Naive thymus-derived CD8-positive, alpha-beta T cell (primary cell): ENCODE measurements at regions not wholly inside any gene's neighbourhood (a gene's known extent, or its start where the extent isn't known, plus 50 kb on each side); places are given as distances from the start of the nearest gene placed in this dataset.
"Not testable (repeated sequence)": the region's sequence is repeated elsewhere in the genome, so short reads cannot be mapped to it uniquely, and the experiment has no call there.

Source experiments
- ATAC-seq, 2 donors: fragments of 150-1000 bp; cut with Tn5 transposase in 1 of 2; sonication (Bioruptor Pico), chemical (Tn5 transposase) in 1 of 2; 1 replicate in 1 of 2; 2 replicates in 1 of 2; pipeline ENCODE4 v1.10.0; 2021; ENCODE audit warnings: mild to moderate bottlenecking in 2 of 2, moderate library complexity in 2 of 2
- POLR2A ChIA-PET: fragments of 350-600 bp; sonication (Branson Sonifier 250); formaldehyde crosslinking; loops from one replicate; lab custom pipeline; 2021; ENCODE audit warnings: antibody characterized with exemption; lab: Charles Lee
- DNase-seq, 10 donors: peaks; one replicate each; pipeline versions ENCODE4 v3.0.0 to v3.0.0-alpha.2; 2020 to 2022
- H3K27ac Mint-ChIP-seq, 10 donors: one replicate each; pipeline ENCODE4 v1.8.0; 2020 to 2022; ENCODE audit warnings: mild to moderate bottlenecking in 10 of 10, mixed read lengths in 10 of 10, moderate library complexity in 4 of 10, inconsistent platforms in 1 of 10
- H3K27me3 Mint-ChIP-seq, 5 donors: one replicate each; pipeline ENCODE4 v1.8.0; 2021 to 2022; ENCODE audit warnings: mixed read lengths in 5 of 5
- H3K36me3 Mint-ChIP-seq, 3 donors: one replicate each; pipeline ENCODE4 v1.8.0; 2020 to 2022; ENCODE audit warnings: mixed read lengths in 3 of 3, mild to moderate bottlenecking in 2 of 3, inconsistent platforms in 1 of 3
- H3K4me1 Mint-ChIP-seq, 4 donors: one replicate each; pipeline ENCODE4 v1.8.0; 2021 to 2022; ENCODE audit warnings: mixed read lengths in 4 of 4
- H3K4me3 Mint-ChIP-seq, 10 donors: one replicate each; pipeline ENCODE4 v1.8.0; 2020 to 2022; ENCODE audit warnings: mild to moderate bottlenecking in 10 of 10, mixed read lengths in 10 of 10, moderate library complexity in 6 of 10, inconsistent platforms in 1 of 10
- H3K9me3 Mint-ChIP-seq, 9 donors: one replicate each; pipeline ENCODE4 v1.8.0; 2020 to 2022; ENCODE audit warnings: mixed read lengths in 9 of 9, mild to moderate bottlenecking in 3 of 9, inconsistent platforms in 1 of 9, moderate library complexity in 1 of 9

- no peaks in the 10 kb centered on the region for H3K4me1 Mint-ChIP-seq
- ATAC-seq (no peak), DNase-seq (no peak)
- no peaks in the 10 kb centered on the region for H3K36me3 Mint-ChIP-seq
- H3K9me3 Mint-ChIP-seq = peaks cover 0 to 2% (median 0%) of the 10 kb centered on the region in 9 donors
- no peak overlapping the region for H3K4me3 Mint-ChIP-seq
- no peak overlapping the region for H3K27ac Mint-ChIP-seq
- H3K27me3 Mint-ChIP-seq = peaks cover 0 to 5% (median under 1%) of the 10 kb centered on the region in 5 donors
- POLR2A ChIA-PET = no interaction called here
Observed at GRCh38 chr2:149702571-149702970, 115.0 kb upstream of the MMADHC start.

- H3K27me3 Mint-ChIP-seq = peaks cover 0 to 5% (median 2%) of the 10 kb centered on the region in 5 donors
- H3K4me3 Mint-ChIP-seq = no peak overlapping the region
- no peak for ATAC-seq
- H3K27ac Mint-ChIP-seq = no peak overlapping the region
- POLR2A ChIA-PET = no interaction called here
- H3K4me1 Mint-ChIP-seq = no peaks in the 10 kb centered on the region
- no peak for DNase-seq
- no peaks in the 10 kb centered on the region for H3K36me3 Mint-ChIP-seq
- peaks cover 0 to 2% (median 0%) of the 10 kb centered on the region in 9 donors for H3K9me3 Mint-ChIP-seq
Observed at GRCh38 chr2:149701241-149701640, 113.7 kb upstream of the MMADHC start.

GRCh38 chr2:149692961-149693396 is 105.4 kb upstream of the MMADHC start:
- no peak for DNase-seq
- Mint-ChIP-seq H3K27me3 (peaks cover 0 to 6% (median 2%) of the 10 kb centered on the region in 5 donors), H3K27ac (no peak overlapping the region), H3K36me3 (no peaks in the 10 kb centered on the region), H3K4me3 (no peak overlapping the region), H3K4me1 (no peaks in the 10 kb centered on the region), H3K9me3 (peaks cover 0 to 3% (median 0%) of the 10 kb centered on the region in 9 donors)
- POLR2A ChIA-PET = no interaction called here
- no peak for ATAC-seq

- ATAC-seq (no peak), DNase-seq (no peak)
- Mint-ChIP-seq H3K27ac (no peak overlapping the region), H3K4me1 (no peaks in the 10 kb centered on the region), H3K36me3 (no peaks in the 10 kb centered on the region), H3K4me3 (no peak overlapping the region), H3K9me3 (peaks cover 0 to 3% (median 0%) of the 10 kb centered on the region in 9 donors), H3K27me3 (peaks cover 0 to 6% (median 0%) of the 10 kb centered on the region in 5 donors)
- POLR2A ChIA-PET = no interaction called here
Observed at GRCh38 chr2:149690825-149691224, 103.2 kb upstream of the MMADHC start.

- Mint-ChIP-seq H3K4me3 (no peak overlapping the region), H3K27ac (no peak overlapping the region), H3K36me3 (peaks cover 0 to 5% (median 4%) of the 10 kb centered on the region in 3 donors), H3K9me3 (peaks cover 0 to 16% (median 8%) of the 10 kb centered on the region in 9 donors), H3K27me3 (peaks cover 0 to 8% (median 3%) of the 10 kb centered on the region in 5 donors), H3K4me1 (no peaks in the 10 kb centered on the region)
- ATAC-seq = no peak
- POLR2A ChIA-PET = no interaction called here
- DNase-seq = no peak
Observed at GRCh38 chr2:149687052-149687427, 99.5 kb upstream of the MMADHC start.

GRCh38 chr2:149686136-149687051 is 98.8 kb upstream of the MMADHC start:
- POLR2A ChIA-PET = no interaction called here

DNA sequence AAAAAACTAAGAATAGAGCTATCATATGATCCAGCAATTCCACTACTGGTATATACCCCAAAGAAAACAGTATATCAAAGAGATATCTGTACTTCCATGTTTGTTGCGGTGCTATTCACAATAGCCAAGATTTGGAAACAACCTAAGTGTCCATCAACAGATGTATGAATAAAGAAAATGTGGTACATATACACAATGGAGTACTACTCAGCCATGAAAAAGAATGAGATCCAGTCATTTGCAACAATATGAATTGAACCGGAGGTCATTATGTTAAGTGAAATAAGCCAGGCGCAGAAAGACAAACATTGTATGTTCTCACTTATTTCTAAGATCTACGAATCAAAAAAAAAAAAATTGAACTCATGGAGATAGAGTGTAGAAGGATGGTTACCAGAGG is 97.8 kb upstream of the MMADHC start:
- DNase-seq, H3K4me1 Mint-ChIP-seq, ATAC-seq, POLR2A ChIA-PET, H3K27me3 Mint-ChIP-seq, H3K27ac Mint-ChIP-seq, H3K4me3 Mint-ChIP-seq, H3K36me3 Mint-ChIP-seq: not testable (repeated sequence)
- peaks cover 0 to 16% (median 8%) of the 10 kb centered on the region in 9 donors for H3K9me3 Mint-ChIP-seq

More at GRCh38 chr2:149686136-149687051, 98.8 kb upstream of the MMADHC start:
- H3K4me1 Mint-ChIP-seq = no peaks in the 10 kb centered on the region
- ATAC-seq = no peak
- no peak overlapping the region for H3K27ac Mint-ChIP-seq
- H3K27me3 Mint-ChIP-seq = peaks cover 0 to 8% (median 3%) of the 10 kb centered on the region in 5 donors
- no peak for DNase-seq
- H3K9me3 Mint-ChIP-seq = peaks cover 0 to 16% (median 8%) of the 10 kb centered on the region in 9 donors
- peaks cover 0 to 5% (median 4%) of the 10 kb centered on the region in 3 donors for H3K36me3 Mint-ChIP-seq
- no peak overlapping the region for H3K4me3 Mint-ChIP-seq

DNA sequence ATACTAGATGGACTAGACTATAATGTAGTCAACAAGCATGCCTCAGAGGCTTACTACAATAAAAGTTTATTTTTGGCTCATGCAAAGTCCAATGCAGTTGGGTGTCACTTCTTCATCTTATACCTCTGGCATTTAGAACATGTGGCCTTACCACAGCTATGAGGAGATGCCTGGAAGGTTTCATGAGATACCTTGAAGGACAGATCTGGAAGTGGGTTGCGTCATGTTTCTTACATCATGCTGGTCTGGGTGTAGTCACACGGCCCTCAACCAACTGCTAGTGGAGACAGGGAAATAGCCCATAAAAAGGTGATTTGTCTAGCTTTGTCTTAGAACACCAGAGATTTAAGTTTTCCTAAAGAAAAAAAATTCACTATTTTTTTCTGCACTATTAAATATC is 91.7 kb upstream of the MMADHC start:
- POLR2A ChIA-PET = no interaction called here
- DNase-seq = no peak

GRCh38 chr2:149677416-149677815 is 89.8 kb upstream of the MMADHC start:
- Mint-ChIP-seq H3K4me1 (no peaks in the 10 kb centered on the region), H3K27me3 (peaks cover 0 to 25% (median 4%) of the 10 kb centered on the region in 5 donors), H3K36me3 (peaks cover 0 to 6% (median 0%) of the 10 kb centered on the region in 3 donors), H3K9me3 (peaks cover 0 to 23% (median 5%) of the 10 kb centered on the region in 9 donors), H3K4me3 (no peak overlapping the region), H3K27ac (no peak overlapping the region)
- POLR2A ChIA-PET = no interaction called here
- no peak for DNase-seq
- no peak for ATAC-seq

More for the DNA sequence above, 91.7 kb upstream of the MMADHC start:
- Mint-ChIP-seq H3K36me3 (peaks cover 0 to 6% (median 0%) of the 10 kb centered on the region in 3 donors), H3K27ac (no peak overlapping the region), H3K9me3 (peaks cover 0 to 16% (median 4%) of the 10 kb centered on the region in 9 donors), H3K4me3 (no peak overlapping the region), H3K27me3 (peaks cover 0 to 33% (median 4%) of the 10 kb centered on the region in 5 donors), H3K4me1 (no peaks in the 10 kb centered on the region)
- no peak for ATAC-seq

DNA sequence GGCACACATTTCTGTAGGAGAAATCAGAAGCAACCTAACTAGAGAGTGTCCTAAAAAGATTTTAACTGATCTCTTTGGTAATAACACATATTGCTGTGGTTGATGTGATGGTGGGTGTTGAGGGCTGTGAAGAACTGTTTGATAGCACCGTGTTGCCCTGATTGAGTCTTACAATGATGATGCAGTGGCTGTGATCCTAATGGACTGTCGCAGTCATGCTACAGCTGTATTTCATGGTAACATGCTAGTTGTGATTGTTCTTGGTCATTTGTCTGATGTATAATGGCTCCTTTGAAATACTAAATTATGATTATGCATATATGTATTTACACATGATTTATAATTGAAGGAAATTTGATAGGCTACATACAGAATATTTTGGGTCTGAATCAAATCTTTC is 82.5 kb upstream of the MMADHC start:
- POLR2A ChIA-PET = no interaction called here
- Mint-ChIP-seq H3K9me3 (peaks cover 1 to 16% (median 7%) of the 10 kb centered on the region in 9 donors), H3K27me3 (peaks cover 0 to 14% (median 4%) of the 10 kb centered on the region in 5 donors), H3K4me3 (no peak overlapping the region), H3K36me3 (no peaks in the 10 kb centered on the region), H3K4me1 (no peaks in the 10 kb centered on the region), H3K27ac (no peak overlapping the region)
- no peak for DNase-seq
- ATAC-seq = no peak

GRCh38 chr2:149666809-149667320 is 79.3 kb upstream of the MMADHC start:
- POLR2A ChIA-PET = no interaction called here
- Mint-ChIP-seq H3K4me3 (no peak overlapping the region), H3K27ac (no peak overlapping the region), H3K9me3 (peaks cover 0 to 13% (median 8%) of the 10 kb centered on the region in 9 donors), H3K4me1 (no peaks in the 10 kb centered on the region), H3K36me3 (no peaks in the 10 kb centered on the region), H3K27me3 (peaks cover 0 to 14% (median 4%) of the 10 kb centered on the region in 5 donors)
- no peak for ATAC-seq
- DNase-seq = no peak

GRCh38 chr2:149664896-149665295 is 77.3 kb upstream of the MMADHC start:
- Mint-ChIP-seq H3K4me1 (no peaks in the 10 kb centered on the region), H3K27me3 (peaks cover 0 to 14% (median 4%) of the 10 kb centered on the region in 5 donors), H3K36me3 (no peaks in the 10 kb centered on the region), H3K9me3 (peaks cover 0 to 9% (median 5%) of the 10 kb centered on the region in 9 donors), H3K4me3 (no peak overlapping the region), H3K27ac (no peak overlapping the region)
- no peak for ATAC-seq
- no peak for DNase-seq
- POLR2A ChIA-PET = no interaction called here

GRCh38 chr2:149662556-149662955 is 75.0 kb upstream of the MMADHC start:
- Mint-ChIP-seq H3K36me3 (no peaks in the 10 kb centered on the region), H3K27ac (no peak overlapping the region), H3K27me3 (peaks cover 0 to 18% (median 4%) of the 10 kb centered on the region in 5 donors), H3K9me3 (peaks cover 0 to 9% (median 5%) of the 10 kb centered on the region in 9 donors), H3K4me1 (no peaks in the 10 kb centered on the region), H3K4me3 (no peak overlapping the region)
- no peak for ATAC-seq
- POLR2A ChIA-PET = no interaction called here
- no peak for DNase-seq
